ENCODE measurements at regions not wholly inside any gene's neighbourhood (a gene's known extent, or its start where the extent isn't known, plus 50 kb on each side); places are given as distances from the start of the nearest gene placed in this dataset.

- Histone ChIP-seq H3K9me1 (replicated peaks; ENCODE audit: control insufficient read depth, extremely low read depth, insufficient read depth, low read length) (no peaks in the 10 kb centered on the region), H3K9ac (replicated peaks; ENCODE audit: extremely low read depth, insufficient read depth, low read length) (no peak overlapping the region), H4K20me1 (replicated peaks; ENCODE audit: control insufficient read depth, extremely low read depth, insufficient read depth, low read length) (no peaks in the 10 kb centered on the region), H3K9me3 (replicated peaks; ENCODE audit: control insufficient read depth, insufficient read depth, low read length) (peaks cover 3% of the 10 kb centered on the region), H3K4me1 (ENCODE audit: control insufficient read depth, extremely low read depth, insufficient read depth, low read length) (no peaks in the 10 kb centered on the region), H3K27me3 (ENCODE audit: control insufficient read depth in 2 of 2, insufficient read depth in 2 of 2, low read length in 2 of 2) (no peaks in the 10 kb centered on the region), H3K4me2 (ENCODE audit: insufficient read depth, low read length) (no peak overlapping the region), H3K36me3 (ENCODE audit: control insufficient read depth in 2 of 2, extremely low read depth in 1 of 2, insufficient read depth in 2 of 2, low read length in 2 of 2) (no peaks in the 10 kb centered on the region), H3K27ac (ENCODE audit: insufficient read depth, low read depth, low read length) (no peak overlapping the region), H2AFZ (ENCODE audit: low read depth, low read length) (no peak overlapping the region), H3K4me3 (replicated peaks in 1 of 3; ENCODE audit: insufficient read depth in 1 of 3, low read depth in 1 of 3, low read length in 3 of 3) (no peak overlapping the region), H3K79me2 (ENCODE audit: control insufficient read depth, insufficient read depth, low read length) (no peaks in the 10 kb centered on the region)
- no TSS peak for BruUV-seq (replicated peaks)
- FAIRE-seq (no peak), DNase-seq (ENCODE audit: low read depth, low spot score) (no peak)
- intact Hi-C loops (cut with micrococcal nuclease) (no loop called here), dilution Hi-C loops (cut with MboI; ENCODE audit: extremely low pct_ligation_motif_present, low sequenced_read_pairs) (no loop called here)
- no peak for TF ChIP-seq MYC (IDR thresholded peaks at IDR 0.05; ENCODE audit: low read depth, low read length)
- TF ChIP-seq EZH2 (IDR thresholded peaks at IDR 0.05; ENCODE audit: borderline replicate concordance, low read depth, low read length, severe bottlenecking) = no peak
- no peak for TF ChIP-seq POLR2AphosphoS5 (IDR thresholded peaks at IDR 0.05; ENCODE audit: insufficient read depth, low read depth, low read length)
- no peak for TF ChIP-seq FOS (IDR thresholded peaks at IDR 0.05; ENCODE audit: borderline replicate concordance, insufficient read depth, low read length)
- TF ChIP-seq CTCF (IDR thresholded peaks at IDR 0.05; ENCODE audit: extremely low read depth in 1 of 2, insufficient read depth in 1 of 2, low read depth in 1 of 2, low read length in 2 of 2) = no peak
- TF ChIP-seq GATA2 (IDR thresholded peaks at IDR 0.05; ENCODE audit: insufficient read depth, insufficient read length, low read depth, low read length) = no peak
- TF ChIP-seq POLR2A (IDR thresholded peaks at IDR 0.05; ENCODE audit: low read depth, low read length) = no peak
- POLR2A ChIA-PET = no interaction called here
- CTCF ChIA-PET = no interaction called here
These were observed 582.8 kb upstream of the ADGRB3 start for GRCh38 chr6:68052234-68052633.

GRCh38 chr6:68049562-68049961 is 585.5 kb upstream of the ADGRB3 start:
- BruUV-seq (replicated peaks) = no TSS peak
- Histone ChIP-seq H3K79me2 (ENCODE audit: control insufficient read depth, insufficient read depth, low read length) (no peaks in the 10 kb centered on the region), H3K4me2 (ENCODE audit: insufficient read depth, low read length) (no peak overlapping the region), H3K36me3 (ENCODE audit: control insufficient read depth in 2 of 2, extremely low read depth in 1 of 2, insufficient read depth in 2 of 2, low read length in 2 of 2) (no peaks in the 10 kb centered on the region), H3K4me1 (ENCODE audit: control insufficient read depth, extremely low read depth, insufficient read depth, low read length) (no peaks in the 10 kb centered on the region), H3K4me3 (replicated peaks in 1 of 3; ENCODE audit: insufficient read depth in 1 of 3, low read depth in 1 of 3, low read length in 3 of 3) (no peak overlapping the region), H3K27me3 (ENCODE audit: control insufficient read depth in 2 of 2, insufficient read depth in 2 of 2, low read length in 2 of 2) (no peaks in the 10 kb centered on the region), H3K9me1 (replicated peaks; ENCODE audit: control insufficient read depth, extremely low read depth, insufficient read depth, low read length) (no peaks in the 10 kb centered on the region), H4K20me1 (replicated peaks; ENCODE audit: control insufficient read depth, extremely low read depth, insufficient read depth, low read length) (no peaks in the 10 kb centered on the region), H2AFZ (ENCODE audit: low read depth, low read length) (no peak overlapping the region), H3K9me3 (replicated peaks; ENCODE audit: control insufficient read depth, insufficient read depth, low read length) (peaks cover 3% of the 10 kb centered on the region), H3K27ac (ENCODE audit: insufficient read depth, low read depth, low read length) (no peak overlapping the region), H3K9ac (replicated peaks; ENCODE audit: extremely low read depth, insufficient read depth, low read length) (no peak overlapping the region)
- DNase-seq (ENCODE audit: low read depth, low spot score) (no peak), FAIRE-seq (no peak)
- dilution Hi-C loops (cut with MboI; ENCODE audit: extremely low pct_ligation_motif_present, low sequenced_read_pairs) = no loop called here
- intact Hi-C loops (cut with micrococcal nuclease) = no loop called here
- CTCF ChIA-PET = no interaction called here
- TF ChIP-seq JUN (IDR thresholded peaks at IDR 0.05; ENCODE audit: borderline replicate concordance, insufficient read depth, insufficient read length, low read depth) = no peak
- TF ChIP-seq MAX (IDR thresholded peaks at IDR 0.05; ENCODE audit: insufficient read depth, insufficient read length) = no peak
- no peak for TF ChIP-seq GATA2 (IDR thresholded peaks at IDR 0.05; ENCODE audit: insufficient read depth, insufficient read length, low read depth, low read length)
- TF ChIP-seq EZH2 (IDR thresholded peaks at IDR 0.05; ENCODE audit: borderline replicate concordance, low read depth, low read length, severe bottlenecking) = no peak
- TF ChIP-seq POLR2A (IDR thresholded peaks at IDR 0.05; ENCODE audit: low read depth, low read length) = no peak
- no peak for TF ChIP-seq FOS (IDR thresholded peaks at IDR 0.05; ENCODE audit: borderline replicate concordance, insufficient read depth, low read length)
- TF ChIP-seq CTCF (IDR thresholded peaks at IDR 0.05; ENCODE audit: extremely low read depth in 1 of 2, insufficient read depth in 1 of 2, low read depth in 1 of 2, low read length in 2 of 2) = no peak
- no peak for TF ChIP-seq MYC (IDR thresholded peaks at IDR 0.05; ENCODE audit: low read depth, low read length)
- TF ChIP-seq POLR2AphosphoS5 (IDR thresholded peaks at IDR 0.05; ENCODE audit: insufficient read depth, low read depth, low read length) = no peak
- POLR2A ChIA-PET = no interaction called here

Measured in endothelial cell of umbilical vein (primary cell).